GM12865 (cell line): ENCODE measurements at regions not wholly inside any gene's neighbourhood (a gene's known extent, or its start where the extent isn't known, plus 50 kb on each side); places are given as distances from the start of the nearest gene placed in this dataset.
"Not testable (repeated sequence)": the region's sequence is repeated elsewhere in the genome, so short reads cannot be mapped to it uniquely, and the experiment has no call there.

Source experiments
- DNase-seq: peaks from one replicate; pipeline ENCODE4 v3.0.0; 2010; ENCODE audit warnings: low read depth
- H3K4me3 ChIP-seq: 2 replicates; pipeline ENCODE4 v1.5.1; 2011; ENCODE audit warnings: mild to moderate bottlenecking, low read depth, low read length, control low read depth
- TF ChIP-seq, protein P1 (sequence below): IDR thresholded peaks from 2 replicates; pipeline ENCODE4 v1.5.1; 2011; ENCODE audit warnings: low read length, control low read depth, low read depth, inconsistent platforms; ENCODE audit not compliant: insufficient read depth; ENCODE audit errors: missing control alignments

DNA sequence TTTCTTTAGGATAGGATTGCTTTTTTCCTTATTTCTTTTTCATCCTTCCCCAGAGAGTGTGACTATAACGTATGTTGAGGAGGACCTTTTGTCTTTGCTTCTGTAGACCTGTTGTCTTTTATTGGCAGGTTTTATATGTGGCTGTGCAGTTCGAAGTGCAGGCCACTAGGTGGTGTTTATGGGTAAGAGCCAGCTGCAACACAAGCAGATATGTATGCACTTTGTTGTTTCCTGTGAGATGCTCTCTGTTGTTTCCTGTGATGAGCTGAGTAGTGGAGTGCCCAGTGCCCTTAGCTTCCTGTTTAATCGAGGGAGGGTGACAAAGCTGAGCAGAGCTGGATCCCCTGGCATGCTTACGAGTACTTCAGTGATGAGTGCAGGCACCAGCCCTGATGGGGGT, 50.0 kb upstream of the TGIF2LX start:
- DNase-seq = peak; percentile 1
- TF ChIP-seq, protein P1, sequence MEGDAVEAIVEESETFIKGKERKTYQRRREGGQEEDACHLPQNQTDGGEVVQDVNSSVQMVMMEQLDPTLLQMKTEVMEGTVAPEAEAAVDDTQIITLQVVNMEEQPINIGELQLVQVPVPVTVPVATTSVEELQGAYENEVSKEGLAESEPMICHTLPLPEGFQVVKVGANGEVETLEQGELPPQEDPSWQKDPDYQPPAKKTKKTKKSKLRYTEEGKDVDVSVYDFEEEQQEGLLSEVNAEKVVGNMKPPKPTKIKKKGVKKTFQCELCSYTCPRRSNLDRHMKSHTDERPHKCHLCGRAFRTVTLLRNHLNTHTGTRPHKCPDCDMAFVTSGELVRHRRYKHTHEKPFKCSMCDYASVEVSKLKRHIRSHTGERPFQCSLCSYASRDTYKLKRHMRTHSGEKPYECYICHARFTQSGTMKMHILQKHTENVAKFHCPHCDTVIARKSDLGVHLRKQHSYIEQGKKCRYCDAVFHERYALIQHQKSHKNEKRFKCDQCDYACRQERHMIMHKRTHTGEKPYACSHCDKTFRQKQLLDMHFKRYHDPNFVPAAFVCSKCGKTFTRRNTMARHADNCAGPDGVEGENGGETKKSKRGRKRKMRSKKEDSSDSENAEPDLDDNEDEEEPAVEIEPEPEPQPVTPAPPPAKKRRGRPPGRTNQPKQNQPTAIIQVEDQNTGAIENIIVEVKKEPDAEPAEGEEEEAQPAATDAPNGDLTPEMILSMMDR = peak; percentile 14
- not testable (repeated sequence) for H3K4me3 ChIP-seq
